H9 (cell line): ENCODE measurements at regions not wholly inside any gene's neighbourhood (a gene's known extent, or its start where the extent isn't known, plus 50 kb on each side); places are given as distances from the start of the nearest gene placed in this dataset.

Source experiments
- DNase-seq: peaks from one replicate; pipeline ENCODE4 v3.0.0-alpha.2; 2017
- H2AFZ ChIP-seq: one replicate; pipeline ENCODE4 v1.6.1; 2013; ENCODE audit warnings: mild to moderate bottlenecking, low read length, control low read depth, moderate library complexity
- H2AK5ac ChIP-seq: 2 replicates; pipeline ENCODE4 v1.6.1; 2013; ENCODE audit warnings: low read length, control low read depth, mixed read lengths; ENCODE audit not compliant: insufficient read length
- H2BK120ac ChIP-seq: one replicate; pipeline ENCODE4 v1.6.1; 2013; ENCODE audit warnings: low read depth, mild to moderate bottlenecking, low read length, control low read depth, inconsistent platforms; ENCODE audit not compliant: poor library complexity, severe bottlenecking
- H2BK12ac ChIP-seq: 2 replicates; pipeline ENCODE4 v1.6.1; 2013; ENCODE audit warnings: low read length, control low read depth, mixed read lengths, low read depth; ENCODE audit not compliant: insufficient read length
- H2BK15ac ChIP-seq: 2 replicates; pipeline ENCODE4 v1.6.1; 2013; ENCODE audit warnings: low read depth, low read length, control low read depth
- H2BK20ac ChIP-seq: one replicate; pipeline ENCODE4 v1.6.1; 2013; ENCODE audit warnings: low read depth, mild to moderate bottlenecking, low read length, control low read depth, inconsistent platforms; ENCODE audit not compliant: poor library complexity, severe bottlenecking
- H2BK5ac ChIP-seq: 2 replicates; pipeline ENCODE4 v1.6.1; 2013; ENCODE audit warnings: low read length, control low read depth, mixed read lengths; ENCODE audit not compliant: insufficient read length
- H3K14ac ChIP-seq: 2 replicates; pipeline ENCODE4 v1.6.1; 2013; ENCODE audit warnings: low read length, control low read depth; ENCODE audit not compliant: insufficient read depth
- H3K18ac ChIP-seq: 2 replicates; pipeline ENCODE4 v1.6.1; 2013; ENCODE audit warnings: low read depth, mild to moderate bottlenecking, mixed read lengths, low read length, control low read depth; ENCODE audit not compliant: insufficient read length
- H3K23ac ChIP-seq: 2 replicates; pipeline ENCODE4 v1.6.1; 2013; ENCODE audit warnings: low read length, control low read depth, mixed read lengths, low read depth; ENCODE audit not compliant: insufficient read length
- H3K23me2 ChIP-seq: 2 replicates; pipeline ENCODE4 v1.6.1; 2013; ENCODE audit warnings: low read depth, mild to moderate bottlenecking, mixed read lengths, low read length, control low read depth; ENCODE audit not compliant: insufficient read length, poor library complexity, severe bottlenecking
- H3K27ac ChIP-seq: 2 replicates; pipeline ENCODE4 v1.5.1; 2013; ENCODE audit warnings: low read length, control low read depth, mixed read lengths, low read depth; ENCODE audit not compliant: insufficient read length
- H3K27me3 ChIP-seq: 2 replicates; pipeline ENCODE4 v1.6.1; 2013; ENCODE audit warnings: low read length, control low read depth, inconsistent platforms; ENCODE audit not compliant: insufficient read depth
- H3K4ac ChIP-seq: 2 replicates; pipeline ENCODE4 v1.6.1; 2013; ENCODE audit warnings: low read depth, mild to moderate bottlenecking, control low read depth, inconsistent platforms, low read length, moderate library complexity
- H3K4me1 ChIP-seq: 2 replicates; pipeline ENCODE4 v1.6.1; 2013; ENCODE audit warnings: low read length, control low read depth, inconsistent platforms; ENCODE audit not compliant: insufficient read depth
- H3K4me2 ChIP-seq: 2 replicates; pipeline ENCODE4 v1.6.1; 2013; ENCODE audit warnings: low read length, control low read depth, mixed read lengths; ENCODE audit not compliant: insufficient read length, insufficient read depth
- H3K56ac ChIP-seq: 2 replicates; pipeline ENCODE4 v1.6.1; 2013; ENCODE audit warnings: low read depth, mild to moderate bottlenecking, mixed read lengths, low read length, control low read depth; ENCODE audit not compliant: insufficient read length
- H3K79me1 ChIP-seq: 2 replicates; pipeline ENCODE4 v1.6.1; 2013; ENCODE audit warnings: low read depth, mild to moderate bottlenecking, moderate library complexity, low read length, control low read depth, inconsistent platforms; ENCODE audit not compliant: insufficient read depth, poor library complexity, severe bottlenecking
- H3K79me2 ChIP-seq: 2 replicates; pipeline ENCODE4 v1.6.1; 2013; ENCODE audit warnings: low read length, control low read depth, inconsistent platforms; ENCODE audit not compliant: insufficient read depth
- H3K9ac ChIP-seq: 2 replicates; pipeline ENCODE4 v1.6.1; 2013; ENCODE audit warnings: low read length, control low read depth, mixed read lengths; ENCODE audit not compliant: insufficient read length; ENCODE audit errors: extremely low read depth
- H3K9me3 ChIP-seq: one replicate; pipeline ENCODE4 v1.6.1; 2013; ENCODE audit warnings: low read depth, low read length, inconsistent platforms; ENCODE audit not compliant: control insufficient read depth
- H3T11ph ChIP-seq: one replicate; pipeline ENCODE4 v1.6.1; 2013; ENCODE audit warnings: mild to moderate bottlenecking, low read length, control low read depth, inconsistent platforms
- H4K20me1 ChIP-seq: one replicate; pipeline ENCODE4 v1.6.1; 2013; ENCODE audit not compliant: control insufficient read depth, insufficient read length, insufficient read depth
- H4K5ac ChIP-seq: 2 replicates; pipeline ENCODE4 v1.6.1; 2013; ENCODE audit warnings: low read depth, mild to moderate bottlenecking, mixed read lengths, low read length, control low read depth; ENCODE audit not compliant: insufficient read length
- H4K8ac ChIP-seq: replicated peaks from 2 replicates; pipeline ENCODE4 v1.6.1; 2013; ENCODE audit warnings: low read length, control low read depth, mixed read lengths, low read depth; ENCODE audit not compliant: insufficient read length
- H4K91ac ChIP-seq: 2 replicates; pipeline ENCODE4 v1.6.1; 2013; ENCODE audit warnings: low read depth, mild to moderate bottlenecking, moderate library complexity, mixed read lengths, low read length, control low read depth; ENCODE audit not compliant: insufficient read length
- H3K27ac Mint-ChIP-seq, 3 experiments: 2 replicates in 2 of 3; 3 replicates in 1 of 3; pipeline ENCODE4 v1.8.0; 2020 to 2021; ENCODE audit warnings: mixed read lengths in 3 of 3, mild to moderate bottlenecking in 1 of 3, moderate library complexity in 1 of 3
- H3K27me3 Mint-ChIP-seq: 2 replicates; pipeline ENCODE4 v1.8.0; 2021; ENCODE audit warnings: low read depth, mild to moderate bottlenecking, moderate library complexity, mixed read lengths
- H3K36me3 Mint-ChIP-seq, 3 experiments: 2 replicates in 2 of 3; 3 replicates in 1 of 3; pipeline ENCODE4 v1.8.0; 2020 to 2021; ENCODE audit warnings: low read depth in 3 of 3, mixed read lengths in 3 of 3; ENCODE audit not compliant: insufficient read depth in 1 of 3
- H3K4me1 Mint-ChIP-seq, 2 experiments: 2 replicates each; pipeline ENCODE4 v1.8.0; 2020; ENCODE audit warnings: mixed read lengths in 2 of 2
- H3K4me3 Mint-ChIP-seq, 2 experiments: 2 replicates in 1 of 2; 3 replicates in 1 of 2; pipeline ENCODE4 v1.8.0; 2020 to 2021; ENCODE audit warnings: mild to moderate bottlenecking in 2 of 2, mixed read lengths in 2 of 2, moderate library complexity in 1 of 2
- H3K9me3 Mint-ChIP-seq, 2 experiments: 2 replicates in 1 of 2; 3 replicates in 1 of 2; pipeline ENCODE4 v1.8.0; 2020; ENCODE audit warnings: mild to moderate bottlenecking in 2 of 2, mixed read lengths in 2 of 2, moderate library complexity in 1 of 2
- CTCF ChIP-seq: fragments of 200-600 bp; sonication (generic); conservative IDR thresholded peaks from 3 replicates; pipeline ENCODE4 v1.8.0; 2021; ENCODE audit warnings: antibody characterized with exemption, mild to moderate bottlenecking
- WGBS: extraction: QIAGEN DNeasy Blood & Tissue Kit; methylation state at CpG from one replicate; pipeline ENCODE4 v1.1.7; 2013; ENCODE audit warnings: missing lambda C conversion rate, low lambda C conversion rate, mixed read lengths; ENCODE audit not compliant: insufficient read length; ENCODE audit errors: extremely low coverage; 5-methylcytosine and 5-hydroxymethylcytosine counted together

- H3K79me1 ChIP-seq, result no peaks in the 10 kb centered on the region
- no peak overlapping the region for H3K18ac ChIP-seq
- TF ChIP-seq CTCF, result no peak
- no peak overlapping the region for H4K91ac ChIP-seq
- no peaks in the 10 kb centered on the region for H3K23me2 ChIP-seq
- H3K4me1 ChIP-seq, result peaks cover 2% of the 10 kb centered on the region; the same call in 1 of the 2 replicates
- H3K4me2 ChIP-seq, result no peak overlapping the region
- no peak overlapping the region for H3T11ph ChIP-seq
- no peak for DNase-seq
- H4K8ac ChIP-seq, result no peak overlapping the region
- no peak overlapping the region for H3K14ac ChIP-seq
- peaks cover 6 to 7% of the 10 kb centered on the region in 2 experiments; a peak in 3 of 4 replicates for H3K4me1 Mint-ChIP-seq
- H3K79me2 ChIP-seq, result no peaks in the 10 kb centered on the region
- no peak overlapping the region for H3K4me3 Mint-ChIP-seq
- H3K56ac ChIP-seq, result no peak overlapping the region
- no peak overlapping the region for H3K4ac ChIP-seq
- H2AFZ ChIP-seq, result no peak overlapping the region
- H3K23ac ChIP-seq, result no peak overlapping the region
- no peak overlapping the region; a peak in 1 of 7 replicates for H3K27ac Mint-ChIP-seq
- H3K36me3 Mint-ChIP-seq, result peaks cover 0 to 2% (median 0%) of the 10 kb centered on the region in 3 experiments; a peak in 2 of 7 replicates
- no peak overlapping the region for H2BK15ac ChIP-seq
- H4K5ac ChIP-seq, result no peak overlapping the region
- H3K27me3 Mint-ChIP-seq, result no peaks in the 10 kb centered on the region; the same call in 1 of the 2 replicates
- no peaks in the 10 kb centered on the region for H4K20me1 ChIP-seq
- H2BK120ac ChIP-seq, result no peak overlapping the region
- no peak overlapping the region for H2BK12ac ChIP-seq
- no peaks in the 10 kb centered on the region for H3K9me3 ChIP-seq
- WGBS, result no CpG with 5 or more reads among the region's 1 CpG
- H2AK5ac ChIP-seq, result no peak overlapping the region
- no peak overlapping the region for H3K9ac ChIP-seq
- no peaks in the 10 kb centered on the region for H3K27me3 ChIP-seq
- no peak overlapping the region for H2BK20ac ChIP-seq
- H2BK5ac ChIP-seq, result no peak overlapping the region
- peaks cover 2 to 3% of the 10 kb centered on the region in 2 experiments; a peak in 2 of 5 replicates for H3K9me3 Mint-ChIP-seq
- no peak overlapping the region for H3K27ac ChIP-seq
Observed at GRCh38 chr1:192862271-192862670, 53.4 kb downstream of the RGS2 start.
